HFFc6 (cell line): ENCODE measurements at regions not wholly inside any gene's neighbourhood (a gene's known extent, or its start where the extent isn't known, plus 50 kb on each side); places are given as distances from the start of the nearest gene placed in this dataset.

Experiments
- DNase-seq: peaks from one replicate; pipeline ENCODE4 v3.0.0-alpha.2; 2018
- H3K27ac Mint-ChIP-seq: 2 replicates; pipeline ENCODE4 v1.8.0; 2020; ENCODE audit warnings: mild to moderate bottlenecking, mixed read lengths
- H3K27me3 Mint-ChIP-seq: 2 replicates; pipeline ENCODE4 v1.8.0; 2021; ENCODE audit warnings: mild to moderate bottlenecking, moderate library complexity, mixed read lengths; ENCODE audit not compliant: insufficient read depth
- H3K36me3 Mint-ChIP-seq: 2 replicates; pipeline ENCODE4 v1.8.0; 2021; ENCODE audit warnings: low read depth, mixed read lengths
- H3K4me1 Mint-ChIP-seq: 2 replicates; pipeline ENCODE4 v1.8.0; 2020; ENCODE audit warnings: low read depth, mixed read lengths
- H3K4me3 Mint-ChIP-seq: 2 replicates; pipeline ENCODE4 v1.8.0; 2020; ENCODE audit warnings: mild to moderate bottlenecking, moderate library complexity, mixed read lengths
- H3K9me3 Mint-ChIP-seq: 2 replicates; pipeline ENCODE4 v1.8.0; 2020; ENCODE audit warnings: mild to moderate bottlenecking, mixed read lengths
- TF ChIP-seq, protein P1 (sequence below): fragments of 200-600 bp; sonication (generic); IDR thresholded peaks from 2 replicates; pipeline ENCODE4 v1.5.0; 2021; ENCODE audit warnings: antibody characterized with exemption, mild to moderate bottlenecking

DNA sequence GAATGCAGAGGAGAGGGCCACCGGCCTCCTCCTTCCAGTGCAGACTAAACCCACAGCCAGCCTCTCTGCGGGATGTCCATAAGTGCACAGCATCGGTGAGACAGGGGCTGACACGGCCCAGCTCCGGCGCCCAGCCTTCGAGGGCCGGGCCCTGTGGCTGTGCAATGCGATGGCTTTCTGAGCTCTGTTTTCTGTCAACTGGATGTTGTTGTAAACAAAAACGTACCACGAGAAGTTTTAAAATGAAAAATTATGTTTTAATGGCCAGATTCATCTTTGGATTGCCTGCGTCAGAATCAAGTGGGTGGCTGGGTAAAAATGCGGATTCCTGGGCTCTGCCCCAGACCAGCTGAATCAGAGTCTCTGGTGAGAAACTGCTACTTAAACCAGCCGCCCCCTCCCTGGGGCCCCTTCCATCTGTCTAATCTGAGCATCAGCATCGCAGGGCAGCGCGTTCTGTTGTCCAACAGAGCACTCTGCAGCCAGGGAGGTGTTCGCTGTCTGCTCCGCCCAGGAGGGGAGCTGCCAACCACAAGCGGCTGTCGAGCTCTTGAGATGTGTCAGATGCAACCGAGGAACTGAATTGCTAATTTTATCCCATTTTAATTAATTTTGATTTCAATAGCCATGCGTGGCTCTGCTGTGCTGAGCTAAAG, 133.4 kb downstream of the RFLNA start:
- peak overlapping the region; percentile 91 for H3K27ac Mint-ChIP-seq
- H3K9me3 Mint-ChIP-seq, result no peaks in the 10 kb centered on the region
- peaks cover 33% of the 10 kb centered on the region for H3K4me1 Mint-ChIP-seq
- H3K36me3 Mint-ChIP-seq, result peaks cover 27% of the 10 kb centered on the region
- H3K27me3 Mint-ChIP-seq, result peaks cover 14% of the 10 kb centered on the region
- peak; percentile 82 for DNase-seq
- peak overlapping the region; percentile 67 for H3K4me3 Mint-ChIP-seq
- TF ChIP-seq, protein P1, sequence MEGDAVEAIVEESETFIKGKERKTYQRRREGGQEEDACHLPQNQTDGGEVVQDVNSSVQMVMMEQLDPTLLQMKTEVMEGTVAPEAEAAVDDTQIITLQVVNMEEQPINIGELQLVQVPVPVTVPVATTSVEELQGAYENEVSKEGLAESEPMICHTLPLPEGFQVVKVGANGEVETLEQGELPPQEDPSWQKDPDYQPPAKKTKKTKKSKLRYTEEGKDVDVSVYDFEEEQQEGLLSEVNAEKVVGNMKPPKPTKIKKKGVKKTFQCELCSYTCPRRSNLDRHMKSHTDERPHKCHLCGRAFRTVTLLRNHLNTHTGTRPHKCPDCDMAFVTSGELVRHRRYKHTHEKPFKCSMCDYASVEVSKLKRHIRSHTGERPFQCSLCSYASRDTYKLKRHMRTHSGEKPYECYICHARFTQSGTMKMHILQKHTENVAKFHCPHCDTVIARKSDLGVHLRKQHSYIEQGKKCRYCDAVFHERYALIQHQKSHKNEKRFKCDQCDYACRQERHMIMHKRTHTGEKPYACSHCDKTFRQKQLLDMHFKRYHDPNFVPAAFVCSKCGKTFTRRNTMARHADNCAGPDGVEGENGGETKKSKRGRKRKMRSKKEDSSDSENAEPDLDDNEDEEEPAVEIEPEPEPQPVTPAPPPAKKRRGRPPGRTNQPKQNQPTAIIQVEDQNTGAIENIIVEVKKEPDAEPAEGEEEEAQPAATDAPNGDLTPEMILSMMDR, result 0 out of 2 replicates have a peak, but pooled peaks have one; percentile 6

DNA sequence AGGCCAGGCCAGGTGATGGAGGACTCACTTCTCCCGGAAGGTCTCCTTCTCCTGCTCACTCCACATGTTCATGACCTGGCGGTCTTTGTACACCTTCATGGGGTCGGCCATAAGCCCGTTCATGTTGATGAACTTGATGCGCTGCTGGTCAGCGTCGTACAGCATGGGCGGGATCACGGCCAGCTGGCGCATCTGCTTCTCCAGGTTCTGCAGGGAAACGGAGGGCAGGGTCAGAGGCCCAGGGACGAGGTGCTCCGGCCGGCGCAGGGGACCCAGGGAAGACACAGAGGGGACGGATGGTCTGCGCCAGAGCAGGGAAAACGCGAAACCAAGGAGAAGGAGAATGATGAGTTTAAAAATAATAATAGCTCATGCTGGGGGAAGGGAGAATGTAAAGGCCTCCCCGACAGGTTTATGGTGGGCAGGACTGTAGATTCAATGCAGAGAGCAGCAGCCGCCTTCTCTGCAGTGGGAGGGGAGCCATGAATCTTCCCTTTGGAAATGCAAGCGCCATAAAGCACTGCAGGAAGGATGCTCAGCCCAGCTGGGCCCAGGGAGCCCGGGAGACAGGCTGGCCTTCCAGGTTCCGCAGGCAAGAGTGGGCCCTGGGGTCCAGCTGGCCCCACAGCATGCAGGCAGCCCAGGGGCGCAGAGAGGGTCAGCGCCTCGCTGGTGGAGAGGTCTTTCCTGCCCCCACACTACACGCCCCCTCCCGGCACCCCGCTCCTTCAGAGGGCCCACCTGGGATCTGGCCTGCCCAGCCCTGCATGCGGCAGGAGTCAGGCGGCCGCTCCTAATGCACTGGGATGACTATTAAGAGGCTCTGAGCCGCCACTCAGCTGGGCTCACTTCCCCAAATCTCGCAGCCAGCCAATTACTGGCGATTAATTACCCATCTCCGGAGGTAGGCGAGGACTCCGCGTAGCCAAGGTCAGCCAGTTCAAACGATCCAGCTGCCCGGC, 132.0 kb downstream of the RFLNA start:
- Mint-ChIP-seq H3K36me3 (peaks cover 23% of the 10 kb centered on the region), H3K4me1 (peaks cover 38% of the 10 kb centered on the region), H3K9me3 (no peaks in the 10 kb centered on the region), H3K4me3 (no peak overlapping the region), H3K27ac (peak overlapping the region; percentile 91), H3K27me3 (peaks cover 15% of the 10 kb centered on the region)
- TF ChIP-seq, protein P1, result no peak
- no peak for DNase-seq

DNA sequence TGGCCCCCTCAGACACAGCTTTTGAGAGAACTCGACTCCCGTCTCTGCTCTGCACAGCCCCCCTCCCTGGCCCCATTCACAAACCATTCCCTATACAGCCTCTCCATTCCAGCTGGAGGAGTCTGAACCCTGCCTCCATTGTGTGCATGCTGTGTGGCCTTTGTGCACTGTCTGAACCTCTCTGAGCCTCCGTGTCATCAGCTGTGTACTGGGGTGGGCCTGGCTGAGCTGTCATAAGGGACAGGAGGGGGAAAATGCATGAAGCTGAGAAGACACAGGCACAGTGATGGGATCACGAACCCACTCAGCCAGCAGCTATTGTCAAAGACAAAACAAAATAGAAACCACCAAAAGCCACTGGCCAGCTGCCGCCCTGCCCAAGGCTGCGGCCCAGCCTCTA, 130.8 kb downstream of the RFLNA start:
- Mint-ChIP-seq H3K27me3 (peaks cover 15% of the 10 kb centered on the region), H3K4me3 (no peak overlapping the region), H3K36me3 (peaks cover 18% of the 10 kb centered on the region), H3K9me3 (no peaks in the 10 kb centered on the region), H3K4me1 (peaks cover 38% of the 10 kb centered on the region), H3K27ac (no peak overlapping the region)
- no peak for DNase-seq
- TF ChIP-seq, protein P1, result no peak

DNA sequence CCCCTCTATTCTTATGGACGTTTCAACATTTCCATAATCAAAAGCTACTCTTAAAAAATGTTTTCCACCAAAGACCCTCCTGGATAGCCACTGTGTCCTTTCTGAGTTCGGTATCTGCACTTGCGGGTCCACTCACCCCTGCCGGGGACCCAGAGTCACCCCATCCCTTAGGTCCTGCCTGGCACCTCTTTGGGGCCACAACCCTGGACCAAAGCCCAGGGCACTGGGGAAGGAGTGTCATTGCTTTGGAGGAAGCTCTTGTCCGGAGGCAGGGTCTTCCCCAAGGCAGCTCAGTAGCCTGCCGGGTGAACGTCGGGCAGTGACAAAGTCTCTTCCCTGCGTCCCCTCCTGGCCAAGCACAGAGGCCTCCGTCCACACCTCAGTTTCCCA, 129.6 kb downstream of the RFLNA start:
- Mint-ChIP-seq H3K36me3 (peaks cover 27% of the 10 kb centered on the region), H3K27ac (peak overlapping the region; percentile 53; the same call in 1 of the 2 replicates)

GRCh38 chr12:124423761-124424515, 129.0 kb downstream of the RFLNA start:
- H3K27me3 Mint-ChIP-seq, result peaks cover 15% of the 10 kb centered on the region
- H3K27ac Mint-ChIP-seq, result peak overlapping the region; percentile 83
- peak overlapping the region; percentile 73 for H3K4me3 Mint-ChIP-seq
- TF ChIP-seq, protein P1, result no peak
- DNase-seq, result no peak
- H3K36me3 Mint-ChIP-seq, result peaks cover 33% of the 10 kb centered on the region
- H3K9me3 Mint-ChIP-seq, result no peaks in the 10 kb centered on the region
- H3K4me1 Mint-ChIP-seq, result peaks cover 40% of the 10 kb centered on the region

More for the DNA sequence above, 129.6 kb downstream of the RFLNA start:
- Mint-ChIP-seq H3K4me3 (no peak overlapping the region), H3K4me1 (peaks cover 39% of the 10 kb centered on the region), H3K9me3 (no peaks in the 10 kb centered on the region), H3K27me3 (peaks cover 15% of the 10 kb centered on the region)
- TF ChIP-seq, protein P1, result no peak
- no peak for DNase-seq
